ENCODE measurements at regions not wholly inside any gene's neighbourhood (a gene's known extent, or its start where the extent isn't known, plus 50 kb on each side); places are given as distances from the start of the nearest gene placed in this dataset.

- TF ChIP-seq CTCF (conservative IDR thresholded peaks at IDR 0.05) (no peak), EZH2 (IDR thresholded peaks at IDR 0.05; ENCODE audit: low read depth) (no peak)
- Histone ChIP-seq H3K27me3 (ENCODE audit: insufficient read depth, low read depth) (no peaks in the 10 kb centered on the region), H3K9me2 (ENCODE audit: insufficient read depth) (no peaks in the 10 kb centered on the region), H3K36me3 (ENCODE audit: low read depth) (no peaks in the 10 kb centered on the region), H3K4me1 (replicated peaks; ENCODE audit: insufficient read depth) (no peaks in the 10 kb centered on the region), H3K27ac (no peak overlapping the region), H3F3A (ENCODE audit: insufficient read depth, low read depth) (no peaks in the 10 kb centered on the region), H3K79me2 (ENCODE audit: low read depth) (no peaks in the 10 kb centered on the region), H3K9me3 (ENCODE audit: insufficient read depth, low read depth) (no peaks in the 10 kb centered on the region; the same call in 1 of the 2 replicates), H3K4me3 (no peak overlapping the region), H3K4me2 (no peak overlapping the region), H4K20me1 (ENCODE audit: insufficient read depth) (no peaks in the 10 kb centered on the region), H2AFZ (no peak overlapping the region)
- BruUV-seq (replicated peaks) = no TSS peak
- CTCF ChIA-PET = no interaction called here
- POLR2A ChIA-PET (ENCODE audit: unreplicated experiment) = no interaction called here
- no peak for DNase-seq
- intact Hi-C loops (cut with micrococcal nuclease; ENCODE audit: unreplicated experiment) = no loop called here
Observed at GRCh38 chr14:22059201-22059600, 385.6 kb upstream of the OR4E1 start.

GRCh38 chr14:22052795-22053194 is 379.2 kb upstream of the OR4E1 start:
- H2AFZ ChIP-seq = no peak overlapping the region; the same call in 1 of the 2 replicates
- no TSS peak for BruUV-seq (replicated peaks)
- H3K36me3 ChIP-seq (ENCODE audit: low read depth) = no peaks in the 10 kb centered on the region
- CTCF ChIA-PET = interaction anchor here (0.6 kb wide), 1 partner anchor 1579 kb away, joined by 3 read pairs; no protein-coding TSS in a partner anchor
- H3K4me3 ChIP-seq = no peak overlapping the region
- no peak overlapping the region for H3K4me2 ChIP-seq
- no peak for TF ChIP-seq EZH2 (IDR thresholded peaks at IDR 0.05; ENCODE audit: low read depth)
- no peak for TF ChIP-seq CTCF (conservative IDR thresholded peaks at IDR 0.05)
- intact Hi-C loops (cut with micrococcal nuclease; ENCODE audit: unreplicated experiment) = no loop called here
- no peaks in the 10 kb centered on the region for H3F3A ChIP-seq (ENCODE audit: insufficient read depth, low read depth)
- H3K79me2 ChIP-seq (ENCODE audit: low read depth) = no peaks in the 10 kb centered on the region
- DNase-seq = no peak
- H3K4me1 ChIP-seq (replicated peaks; ENCODE audit: insufficient read depth) = no peaks in the 10 kb centered on the region
- no peaks in the 10 kb centered on the region for H3K27me3 ChIP-seq (ENCODE audit: insufficient read depth, low read depth)
- no peaks in the 10 kb centered on the region for H4K20me1 ChIP-seq (ENCODE audit: insufficient read depth)
- POLR2A ChIA-PET (ENCODE audit: unreplicated experiment) = no interaction called here
- no peaks in the 10 kb centered on the region for H3K9me3 ChIP-seq (ENCODE audit: insufficient read depth, low read depth)
- no peaks in the 10 kb centered on the region for H3K9me2 ChIP-seq (ENCODE audit: insufficient read depth)
- no peak overlapping the region for H3K27ac ChIP-seq

- no peak for TF ChIP-seq EZH2 (IDR thresholded peaks at IDR 0.05; ENCODE audit: low read depth)
- TF ChIP-seq CTCF (conservative IDR thresholded peaks at IDR 0.05) = 0 out of 2 replicates have a peak, but pooled peaks have one; percentile 30
- Histone ChIP-seq H3F3A (ENCODE audit: insufficient read depth, low read depth) (no peaks in the 10 kb centered on the region), H3K9me3 (ENCODE audit: insufficient read depth, low read depth) (no peaks in the 10 kb centered on the region), H3K79me2 (ENCODE audit: low read depth) (no peaks in the 10 kb centered on the region), H3K27ac (no peak overlapping the region), H3K4me3 (no peak overlapping the region), H3K36me3 (ENCODE audit: low read depth) (no peaks in the 10 kb centered on the region), H3K9me2 (ENCODE audit: insufficient read depth) (no peaks in the 10 kb centered on the region), H2AFZ (no peak overlapping the region), H3K27me3 (ENCODE audit: insufficient read depth, low read depth) (no peaks in the 10 kb centered on the region), H3K4me1 (replicated peaks; ENCODE audit: insufficient read depth) (no peaks in the 10 kb centered on the region), H3K4me2 (no peak overlapping the region), H4K20me1 (ENCODE audit: insufficient read depth) (no peaks in the 10 kb centered on the region)
- no TSS peak for BruUV-seq (replicated peaks)
- no peak for DNase-seq
- POLR2A ChIA-PET (ENCODE audit: unreplicated experiment) = no interaction called here
- intact Hi-C loops (cut with micrococcal nuclease; ENCODE audit: unreplicated experiment) = no loop called here
- CTCF ChIA-PET = no interaction called here
Observed at GRCh38 chr14:22047115-22047514, 373.5 kb upstream of the OR4E1 start.

Measured in PC-9 (cell line).